Mesenchymal stem cell (in vitro differentiated cells and primary cell): ENCODE measurements at regions not wholly inside any gene's neighbourhood (a gene's known extent, or its start where the extent isn't known, plus 50 kb on each side); places are given as distances from the start of the nearest gene placed in this dataset.

Source experiments
- DNase-seq: peaks from one replicate; pipeline ENCODE4 v3.0.0-alpha.2; 2013
- H2AFZ ChIP-seq: one replicate; pipeline ENCODE4 v1.6.1; 2013; ENCODE audit warnings: low read depth, mild to moderate bottlenecking, control low read depth, inconsistent platforms, low read length, moderate library complexity
- H2AK5ac ChIP-seq: 2 replicates; pipeline ENCODE4 v1.6.1; 2013; ENCODE audit warnings: low read length, moderate library complexity, mild to moderate bottlenecking, inconsistent platforms; ENCODE audit not compliant: severe bottlenecking
- H2BK120ac ChIP-seq: one replicate; pipeline ENCODE4 v1.6.1; 2013; ENCODE audit warnings: low read depth, mild to moderate bottlenecking, inconsistent platforms, low read length, moderate library complexity
- H2BK12ac ChIP-seq, 2 experiments: one replicate each; pipeline ENCODE4 v1.6.1; 2013; ENCODE audit warnings: inconsistent platforms in 2 of 2, low read length in 2 of 2, mild to moderate bottlenecking in 2 of 2, moderate library complexity in 2 of 2, control low read depth in 1 of 2
- H2BK15ac ChIP-seq: one replicate; pipeline ENCODE4 v1.6.1; 2013; ENCODE audit warnings: mild to moderate bottlenecking, low read depth, inconsistent platforms; ENCODE audit not compliant: poor library complexity, severe bottlenecking
- H2BK5ac ChIP-seq: 2 replicates; pipeline ENCODE4 v1.6.1; 2013; ENCODE audit warnings: low read depth, mild to moderate bottlenecking, low read length, control low read depth, inconsistent platforms; ENCODE audit not compliant: poor library complexity, severe bottlenecking
- H3K14ac ChIP-seq, 2 experiments: one replicate each; pipeline ENCODE4 v1.6.1; 2013; ENCODE audit warnings: inconsistent platforms in 2 of 2, low read length in 2 of 2, control low read depth in 1 of 2, mild to moderate bottlenecking in 1 of 2, moderate library complexity in 1 of 2
- H3K18ac ChIP-seq, 2 experiments: one replicate each; pipeline ENCODE4 v1.6.1; 2013; ENCODE audit warnings: inconsistent platforms in 2 of 2, low read length in 2 of 2, control low read depth in 1 of 2, low read depth in 1 of 2, mild to moderate bottlenecking in 1 of 2
- H3K23ac ChIP-seq, 2 experiments: one replicate each; pipeline ENCODE4 v1.6.1; 2013; ENCODE audit warnings: inconsistent platforms in 2 of 2, low read length in 2 of 2, mild to moderate bottlenecking in 2 of 2, moderate library complexity in 2 of 2, control low read depth in 1 of 2
- H3K27ac ChIP-seq: 2 replicates; pipeline ENCODE4 v1.5.1; 2013; ENCODE audit warnings: mild to moderate bottlenecking, moderate library complexity, low read length, control low read depth, inconsistent platforms; ENCODE audit not compliant: poor library complexity, severe bottlenecking
- H3K27me3 ChIP-seq, 2 experiments: 2 replicates each; pipeline versions ENCODE4 v1.6.1 to v1.7.0; 2013; ENCODE audit warnings: low read length in 2 of 2, mild to moderate bottlenecking in 2 of 2, moderate library complexity in 2 of 2, control low read depth in 1 of 2, inconsistent platforms in 1 of 2; ENCODE audit not compliant: control insufficient read depth in 1 of 2, insufficient read depth in 1 of 2
- H3K36me3 ChIP-seq, 2 experiments: 2 replicates each; pipeline versions ENCODE4 v1.6.1 to v1.7.0; 2013; ENCODE audit warnings: low read length in 2 of 2, control low read depth in 1 of 2, inconsistent platforms in 1 of 2, low read depth in 1 of 2, mild to moderate bottlenecking in 1 of 2; ENCODE audit not compliant: insufficient read depth in 2 of 2, control insufficient read depth in 1 of 2
- H3K4ac ChIP-seq, 2 experiments: one replicate each; pipeline ENCODE4 v1.6.1; 2013; ENCODE audit warnings: inconsistent platforms in 2 of 2, low read length in 2 of 2, mild to moderate bottlenecking in 2 of 2, moderate library complexity in 2 of 2, control low read depth in 1 of 2, low read depth in 1 of 2
- H3K4me1 ChIP-seq: 2 replicates; pipeline ENCODE4 v1.6.1; 2013; ENCODE audit warnings: low read depth, low read length, control low read depth; ENCODE audit not compliant: control insufficient read depth, insufficient read depth
- H3K4me2 ChIP-seq: 2 replicates; pipeline ENCODE4 v1.6.1; 2013; ENCODE audit warnings: low read length, mild to moderate bottlenecking, inconsistent platforms; ENCODE audit not compliant: poor library complexity, severe bottlenecking
- H3K4me3 ChIP-seq, 2 experiments: 2 replicates each; pipeline versions ENCODE4 v1.5.1 to v1.7.0; 2013; ENCODE audit warnings: low read length in 2 of 2, mild to moderate bottlenecking in 2 of 2, control low read depth in 1 of 2, low read depth in 1 of 2; ENCODE audit not compliant: insufficient read depth in 1 of 2
- H3K79me1 ChIP-seq: replicated peaks from 2 replicates; pipeline ENCODE4 v1.6.1; 2013; ENCODE audit warnings: mild to moderate bottlenecking, control low read depth, low read length, inconsistent platforms; ENCODE audit not compliant: poor library complexity, severe bottlenecking
- H3K9ac ChIP-seq: 2 replicates; pipeline ENCODE4 v1.7.0; 2013; ENCODE audit warnings: mild to moderate bottlenecking, low read length, moderate library complexity
- H3K9me3 ChIP-seq: 2 replicates; pipeline ENCODE4 v1.7.0; 2013; ENCODE audit warnings: mild to moderate bottlenecking, low read length; ENCODE audit not compliant: control insufficient read depth
- H4K8ac ChIP-seq: one replicate; pipeline ENCODE4 v1.6.1; 2013; ENCODE audit warnings: inconsistent platforms, mild to moderate bottlenecking, low read length, moderate library complexity
- H4K91ac ChIP-seq: one replicate; pipeline ENCODE4 v1.6.1; 2013; ENCODE audit warnings: mild to moderate bottlenecking, low read length, inconsistent platforms
- WGBS: methylation state at CpG from one replicate; pipeline ENCODE4 v1.1.7; 2013; ENCODE audit warnings: mixed read lengths; 5-methylcytosine and 5-hydroxymethylcytosine counted together

- Histone ChIP-seq H3K4me3 (peak overlapping the region in 1 of 2 experiments; percentile 82), H3K79me1 (no peaks in the 10 kb centered on the region), H3K9ac (peak overlapping the region; percentile 92), H2BK5ac (no peak overlapping the region), H4K91ac (no peak overlapping the region), H2BK15ac (no peak overlapping the region), H3K18ac (peak overlapping the region in 1 of 2 experiments; percentile 41), H4K8ac (no peak overlapping the region), H3K14ac (no peak overlapping the region), H2AK5ac (no peak overlapping the region), H3K23ac (no peak overlapping the region), H3K4me1 (peaks cover 2% of the 10 kb centered on the region), H3K4ac (no peak overlapping the region), H3K36me3 (no peaks in the 10 kb centered on the region), H2BK12ac (no peak overlapping the region), H3K4me2 (peak overlapping the region; percentile 70), H2BK120ac (no peak overlapping the region), H3K27me3 (peaks cover 3% of the 10 kb centered on the region in 2 experiments), H3K27ac (peak overlapping the region; percentile 37), H2AFZ (no peak overlapping the region), H3K9me3 (peaks cover 6% of the 10 kb centered on the region)
- peak; percentile 89 for DNase-seq
- WGBS: 60% methylated on average over 9 of the region's 9 CpGs
These were observed 73.4 kb upstream of the EIF5 start for GRCh38 chr14:103260629-103261124.

- Histone ChIP-seq H3K27me3 (peaks cover 9 to 10% of the 10 kb centered on the region in 2 experiments), H2BK12ac (no peak overlapping the region), H2BK15ac (no peak overlapping the region), H3K18ac (no peak overlapping the region), H3K23ac (no peak overlapping the region), H2BK120ac (no peak overlapping the region), H3K4ac (no peak overlapping the region), H4K8ac (no peak overlapping the region), H3K27ac (no peak overlapping the region), H3K36me3 (no peaks in the 10 kb centered on the region), H3K4me1 (peaks cover 1% of the 10 kb centered on the region), H2AK5ac (no peak overlapping the region), H3K4me2 (no peak overlapping the region), H3K4me3 (no peak overlapping the region), H3K14ac (no peak overlapping the region), H3K9me3 (no peaks in the 10 kb centered on the region), H2BK5ac (no peak overlapping the region), H3K9ac (no peak overlapping the region), H3K79me1 (no peaks in the 10 kb centered on the region), H4K91ac (no peak overlapping the region), H2AFZ (no peak overlapping the region)
- DNase-seq: no peak
- 89% methylated on average over 11 of the region's 11 CpGs for WGBS
These were observed 66.7 kb upstream of the EIF5 start for GRCh38 chr14:103267226-103267910.

- Histone ChIP-seq H2AK5ac (no peak overlapping the region), H3K36me3 (no peaks in the 10 kb centered on the region), H3K9me3 (peaks cover 4% of the 10 kb centered on the region), H3K23ac (no peak overlapping the region), H3K4me1 (peaks cover 1% of the 10 kb centered on the region), H3K4me2 (no peak overlapping the region), H3K79me1 (no peaks in the 10 kb centered on the region), H2BK15ac (no peak overlapping the region), H3K4me3 (no peak overlapping the region), H4K8ac (no peak overlapping the region), H2BK12ac (no peak overlapping the region), H2BK5ac (no peak overlapping the region), H3K9ac (no peak overlapping the region), H3K27ac (no peak overlapping the region), H2BK120ac (no peak overlapping the region), H3K27me3 (peaks cover 5 to 39% of the 10 kb centered on the region in 2 experiments), H3K14ac (no peak overlapping the region), H4K91ac (no peak overlapping the region), H3K4ac (no peak overlapping the region), H3K18ac (no peak overlapping the region), H2AFZ (no peak overlapping the region)
- WGBS: 95% methylated on average over 6 of the region's 7 CpGs
- no peak for DNase-seq
These were observed 62.8 kb upstream of the EIF5 start for GRCh38 chr14:103271189-103271588.

GRCh38 chr14:103273145-103273744, 60.8 kb upstream of the EIF5 start:
- H3K9me3 ChIP-seq: peaks cover 4% of the 10 kb centered on the region
- no peak overlapping the region for H3K4me2 ChIP-seq
- H4K91ac ChIP-seq: no peak overlapping the region
- no peak overlapping the region for H2AFZ ChIP-seq
- no peak overlapping the region for H2AK5ac ChIP-seq
- peak overlapping the region in 1 of 2 experiments; percentile 47 for H3K4me3 ChIP-seq
- no peak overlapping the region for H3K23ac ChIP-seq
- H3K4ac ChIP-seq: no peak overlapping the region
- no peak overlapping the region for H2BK15ac ChIP-seq
- H3K79me1 ChIP-seq: no peaks in the 10 kb centered on the region
- H3K9ac ChIP-seq: no peak overlapping the region
- H2BK12ac ChIP-seq: no peak overlapping the region
- no peak overlapping the region for H2BK5ac ChIP-seq
- DNase-seq: no peak
- H4K8ac ChIP-seq: no peak overlapping the region
- no peak overlapping the region for H3K14ac ChIP-seq
- H3K27me3 ChIP-seq: peaks cover 12 to 43% of the 10 kb centered on the region in 2 experiments
- WGBS: 89% methylated on average over 63 of the region's 63 CpGs
- H2BK120ac ChIP-seq: no peak overlapping the region
- no peak overlapping the region for H3K27ac ChIP-seq
- peaks cover 1% of the 10 kb centered on the region for H3K4me1 ChIP-seq
- H3K36me3 ChIP-seq: no peaks in the 10 kb centered on the region
- H3K18ac ChIP-seq: no peak overlapping the region
